ENCODE measurements at regions not wholly inside any gene's neighbourhood (a gene's known extent, or its start where the extent isn't known, plus 50 kb on each side); places are given as distances from the start of the nearest gene placed in this dataset.

GRCh38 chr12:116497051-116497591 lies 62.1 kb upstream of the MAP1LC3B2 start:
- ATAC-seq, result no peak
- Mint-ChIP-seq H3K9me3 (peaks cover 4 to 5% of the 10 kb centered on the region in 2 donors), H3K36me3 (no peaks in the 10 kb centered on the region), H3K27ac (peak overlapping the region in 1 of 2 donors; percentile 77)
- no peak for DNase-seq (ENCODE audit: low spot score in 2 of 2)

- DNase-seq (ENCODE audit: low spot score in 2 of 2) (no peak), ATAC-seq (no peak)
- Mint-ChIP-seq H3K36me3 (no peaks in the 10 kb centered on the region), H3K9me3 (no peaks in the 10 kb centered on the region), H3K27ac (no peak overlapping the region)
Measured at GRCh38 chr12:116498471-116498870, 60.7 kb upstream of the MAP1LC3B2 start.

- DNase-seq (ENCODE audit: low spot score in 2 of 2) (no peak), ATAC-seq (no peak)
- no peak overlapping the region for H3K27ac Mint-ChIP-seq
- H3K9me3 Mint-ChIP-seq, result no peaks in the 10 kb centered on the region
- no peaks in the 10 kb centered on the region for H3K36me3 Mint-ChIP-seq
Measured at GRCh38 chr12:116502141-116502725, 56.9 kb upstream of the MAP1LC3B2 start.

GRCh38 chr12:116502989-116503496 lies 56.1 kb upstream of the MAP1LC3B2 start:
- no peak for ATAC-seq
- H3K9me3 Mint-ChIP-seq, result no peaks in the 10 kb centered on the region
- DNase-seq (ENCODE audit: low spot score in 2 of 2), result no peak
- no peaks in the 10 kb centered on the region for H3K36me3 Mint-ChIP-seq
- H3K27ac Mint-ChIP-seq, result no peak overlapping the region

GRCh38 chr12:116504438-116504837 lies 54.7 kb upstream of the MAP1LC3B2 start:
- no peak overlapping the region for H3K27ac Mint-ChIP-seq
- DNase-seq (ENCODE audit: low spot score in 2 of 2) (no peak), ATAC-seq (no peak)
- no peaks in the 10 kb centered on the region for H3K9me3 Mint-ChIP-seq
- no peaks in the 10 kb centered on the region for H3K36me3 Mint-ChIP-seq

- DNase-seq (ENCODE audit: low spot score in 2 of 2), result no peak
- no peak for ATAC-seq
- Mint-ChIP-seq H3K36me3 (no peaks in the 10 kb centered on the region), H3K27ac (no peak overlapping the region), H3K9me3 (no peaks in the 10 kb centered on the region)
Measured at GRCh38 chr12:116506697-116507064, 52.5 kb upstream of the MAP1LC3B2 start.

- H3K9me3 Mint-ChIP-seq, result no peaks in the 10 kb centered on the region
- DNase-seq (ENCODE audit: low spot score in 2 of 2) (peak in 1 of 2 donors; percentile 14), ATAC-seq (peak; percentile 33 to 70)
- H3K27ac Mint-ChIP-seq, result no peak overlapping the region
- no peaks in the 10 kb centered on the region for H3K36me3 Mint-ChIP-seq
Measured at GRCh38 chr12:116508145-116509121, 50.7 kb upstream of the MAP1LC3B2 start.

Measured in activated naive CD4-positive, alpha-beta T cell treated with anti-CD3 and anti-CD28 coated beads, Interleukin-2, amount 50 U/mL, for 72 hours (primary cell).